ENCODE measurements at regions not wholly inside any gene's neighbourhood (a gene's known extent, or its start where the extent isn't known, plus 50 kb on each side); places are given as distances from the start of the nearest gene placed in this dataset.

DNA sequence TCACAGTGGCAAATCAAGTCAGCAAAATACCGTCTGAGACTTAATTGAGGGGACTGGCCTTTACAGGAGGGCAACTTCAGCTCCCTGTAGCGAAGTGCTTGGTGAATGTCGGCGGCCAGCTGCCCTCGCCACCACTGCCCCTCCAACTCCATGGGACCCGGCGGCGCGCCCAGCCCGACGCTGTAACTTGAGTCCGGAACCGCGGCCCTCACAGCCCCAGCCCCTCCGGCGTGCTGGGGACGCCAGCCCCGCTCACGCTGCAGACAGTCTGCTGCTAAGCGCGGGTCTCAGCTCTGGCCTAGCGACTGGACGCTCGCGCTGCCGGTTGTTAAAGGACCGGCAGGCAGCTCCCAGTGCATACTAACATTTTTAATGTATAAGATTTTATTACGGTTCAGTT lies 113.4 kb upstream of the NUPR2 start:
- H4K20me1 ChIP-seq (ENCODE audit: insufficient read depth, low read length), result no peaks in the 10 kb centered on the region
- H3K36me3 ChIP-seq (ENCODE audit: insufficient read depth, low read length), result no peaks in the 10 kb centered on the region
- H3K4me3 ChIP-seq (ENCODE audit: insufficient read depth, low read length), result no peak overlapping the region
- no peak overlapping the region for H3K4me2 ChIP-seq (ENCODE audit: insufficient read depth, low read length)
- TF ChIP-seq, protein P1, sequence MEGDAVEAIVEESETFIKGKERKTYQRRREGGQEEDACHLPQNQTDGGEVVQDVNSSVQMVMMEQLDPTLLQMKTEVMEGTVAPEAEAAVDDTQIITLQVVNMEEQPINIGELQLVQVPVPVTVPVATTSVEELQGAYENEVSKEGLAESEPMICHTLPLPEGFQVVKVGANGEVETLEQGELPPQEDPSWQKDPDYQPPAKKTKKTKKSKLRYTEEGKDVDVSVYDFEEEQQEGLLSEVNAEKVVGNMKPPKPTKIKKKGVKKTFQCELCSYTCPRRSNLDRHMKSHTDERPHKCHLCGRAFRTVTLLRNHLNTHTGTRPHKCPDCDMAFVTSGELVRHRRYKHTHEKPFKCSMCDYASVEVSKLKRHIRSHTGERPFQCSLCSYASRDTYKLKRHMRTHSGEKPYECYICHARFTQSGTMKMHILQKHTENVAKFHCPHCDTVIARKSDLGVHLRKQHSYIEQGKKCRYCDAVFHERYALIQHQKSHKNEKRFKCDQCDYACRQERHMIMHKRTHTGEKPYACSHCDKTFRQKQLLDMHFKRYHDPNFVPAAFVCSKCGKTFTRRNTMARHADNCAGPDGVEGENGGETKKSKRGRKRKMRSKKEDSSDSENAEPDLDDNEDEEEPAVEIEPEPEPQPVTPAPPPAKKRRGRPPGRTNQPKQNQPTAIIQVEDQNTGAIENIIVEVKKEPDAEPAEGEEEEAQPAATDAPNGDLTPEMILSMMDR (IDR thresholded peaks at IDR 0.05; ENCODE audit: extremely low read depth, low read depth, low read length), result no peak
- H3K27ac ChIP-seq (ENCODE audit: low read depth, low read length), result no peak overlapping the region
- no peak for DNase-seq (ENCODE audit: insufficient read length, low spot score, missing footprints)
- H3K9me3 ChIP-seq (ENCODE audit: low read depth, low read length), result no peaks in the 10 kb centered on the region
- H3K79me2 ChIP-seq (ENCODE audit: insufficient read depth, low read length), result no peaks in the 10 kb centered on the region
- H2AFZ ChIP-seq (ENCODE audit: low read length), result no peak overlapping the region
- no peaks in the 10 kb centered on the region for H3K4me1 ChIP-seq (ENCODE audit: insufficient read depth, low read length)
- H3K27me3 ChIP-seq (ENCODE audit: insufficient read depth, low read length), result no peaks in the 10 kb centered on the region

DNA sequence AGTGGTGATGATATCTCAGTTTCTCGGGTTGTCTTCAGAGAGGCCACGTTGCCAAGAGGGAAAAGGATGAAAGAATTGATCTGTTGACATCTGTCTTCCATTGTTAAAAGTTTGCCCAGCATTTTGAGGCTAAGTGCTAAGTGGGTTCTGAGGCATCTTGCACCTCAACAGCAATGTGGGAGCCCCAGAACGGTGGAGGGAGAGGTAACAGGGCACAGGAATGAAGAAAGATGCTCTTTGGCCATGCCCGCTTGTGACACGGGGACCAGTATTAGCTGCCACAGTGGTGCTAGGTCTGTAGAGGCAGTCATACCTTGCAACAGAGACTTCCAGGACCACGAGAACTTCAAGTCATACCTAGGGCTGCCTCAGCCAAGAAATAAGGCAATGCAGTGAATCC lies 106.6 kb upstream of the NUPR2 start:
- H3K79me2 ChIP-seq (ENCODE audit: insufficient read depth, low read length), result no peaks in the 10 kb centered on the region
- no peaks in the 10 kb centered on the region for H3K36me3 ChIP-seq (ENCODE audit: insufficient read depth, low read length)
- H3K4me3 ChIP-seq (ENCODE audit: insufficient read depth, low read length), result no peak overlapping the region
- H3K27ac ChIP-seq (ENCODE audit: low read depth, low read length), result no peak overlapping the region
- H3K9me3 ChIP-seq (ENCODE audit: low read depth, low read length), result peaks cover 4% of the 10 kb centered on the region
- no peak for DNase-seq (ENCODE audit: insufficient read length, low spot score, missing footprints)
- TF ChIP-seq, protein P1 (IDR thresholded peaks at IDR 0.05; ENCODE audit: extremely low read depth, low read depth, low read length), result no peak
- no peak overlapping the region for H3K4me2 ChIP-seq (ENCODE audit: insufficient read depth, low read length)
- H4K20me1 ChIP-seq (ENCODE audit: insufficient read depth, low read length), result no peaks in the 10 kb centered on the region
- no peaks in the 10 kb centered on the region for H3K4me1 ChIP-seq (ENCODE audit: insufficient read depth, low read length)
- no peaks in the 10 kb centered on the region for H3K27me3 ChIP-seq (ENCODE audit: insufficient read depth, low read length)
- H2AFZ ChIP-seq (ENCODE audit: low read length), result no peak overlapping the region

DNA sequence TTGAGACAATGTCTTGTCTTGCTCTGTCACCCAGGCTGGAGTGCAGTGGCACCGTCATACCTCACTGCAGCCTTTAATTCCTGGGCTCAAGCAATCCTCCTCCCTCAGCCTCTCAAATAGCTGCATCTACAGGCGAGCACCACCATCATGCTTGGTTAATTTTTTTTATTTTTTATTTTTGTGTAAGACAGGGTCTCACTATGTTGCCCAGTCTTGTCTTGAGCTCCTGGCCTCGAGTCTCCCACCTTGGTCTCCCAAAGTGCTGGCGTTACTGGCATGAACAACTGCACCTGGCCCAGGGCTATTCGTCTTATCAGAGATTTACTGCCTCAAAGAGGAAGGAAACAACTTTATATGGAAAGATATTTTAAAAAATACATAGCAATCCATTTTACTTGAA lies 102.8 kb upstream of the NUPR2 start:
- no peaks in the 10 kb centered on the region for H3K79me2 ChIP-seq (ENCODE audit: insufficient read depth, low read length)
- H3K27ac ChIP-seq (ENCODE audit: low read depth, low read length), result no peak overlapping the region
- TF ChIP-seq, protein P1 (IDR thresholded peaks at IDR 0.05; ENCODE audit: extremely low read depth, low read depth, low read length), result no peak
- H4K20me1 ChIP-seq (ENCODE audit: insufficient read depth, low read length), result no peaks in the 10 kb centered on the region
- H3K36me3 ChIP-seq (ENCODE audit: insufficient read depth, low read length), result no peaks in the 10 kb centered on the region
- H3K4me2 ChIP-seq (ENCODE audit: insufficient read depth, low read length), result no peak overlapping the region
- H2AFZ ChIP-seq (ENCODE audit: low read length), result no peak overlapping the region
- no peaks in the 10 kb centered on the region for H3K4me1 ChIP-seq (ENCODE audit: insufficient read depth, low read length)
- H3K27me3 ChIP-seq (ENCODE audit: insufficient read depth, low read length), result no peaks in the 10 kb centered on the region
- H3K4me3 ChIP-seq (ENCODE audit: insufficient read depth, low read length), result no peak overlapping the region
- H3K9me3 ChIP-seq (ENCODE audit: low read depth, low read length), result peaks cover 4% of the 10 kb centered on the region
- DNase-seq (ENCODE audit: insufficient read length, low spot score, missing footprints), result no peak

DNA sequence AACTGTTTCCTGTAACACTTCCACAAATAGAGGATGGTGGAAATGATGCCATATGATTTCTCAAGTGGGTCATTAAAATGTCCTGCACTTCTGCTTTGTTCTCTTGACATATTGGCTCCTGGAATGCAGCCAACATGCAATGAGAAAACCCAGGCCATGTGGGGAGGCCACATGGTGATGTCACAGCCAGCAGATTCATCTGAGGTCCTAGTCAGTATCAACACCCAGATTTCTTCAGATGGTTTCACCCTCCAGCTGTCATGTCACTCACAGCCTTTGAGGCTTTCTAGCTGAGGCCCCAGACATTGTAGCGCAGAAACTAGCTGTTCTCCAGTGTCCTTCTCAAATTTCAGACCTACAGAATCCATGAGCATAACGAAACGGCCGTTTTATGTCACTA lies 102.3 kb upstream of the NUPR2 start:
- no peak for DNase-seq (ENCODE audit: insufficient read length, low spot score, missing footprints)
- H3K9me3 ChIP-seq (ENCODE audit: low read depth, low read length), result peaks cover 4% of the 10 kb centered on the region
- no peak overlapping the region for H3K4me3 ChIP-seq (ENCODE audit: insufficient read depth, low read length)
- no peak overlapping the region for H2AFZ ChIP-seq (ENCODE audit: low read length)
- H3K4me1 ChIP-seq (ENCODE audit: insufficient read depth, low read length), result no peaks in the 10 kb centered on the region
- no peaks in the 10 kb centered on the region for H3K27me3 ChIP-seq (ENCODE audit: insufficient read depth, low read length)
- H3K79me2 ChIP-seq (ENCODE audit: insufficient read depth, low read length), result no peaks in the 10 kb centered on the region
- no peaks in the 10 kb centered on the region for H3K36me3 ChIP-seq (ENCODE audit: insufficient read depth, low read length)
- no peaks in the 10 kb centered on the region for H4K20me1 ChIP-seq (ENCODE audit: insufficient read depth, low read length)
- H3K4me2 ChIP-seq (ENCODE audit: insufficient read depth, low read length), result no peak overlapping the region
- TF ChIP-seq, protein P1 (IDR thresholded peaks at IDR 0.05; ENCODE audit: extremely low read depth, low read depth, low read length), result no peak
- H3K27ac ChIP-seq (ENCODE audit: low read depth, low read length), result no peak overlapping the region
